SK-N-SH (cell line): ENCODE measurements at regions not wholly inside any gene's neighbourhood (a gene's known extent, or its start where the extent isn't known, plus 50 kb on each side); places are given as distances from the start of the nearest gene placed in this dataset.

Experiments
- CTCF ChIP-seq: fragments of 200-600 bp; sonication (generic); IDR thresholded peaks from 2 replicates; pipeline ENCODE4 v1.6.1; 2017; ENCODE audit warnings: antibody characterized with exemption, mild to moderate bottlenecking, moderate library complexity
- GABPA ChIP-seq: IDR thresholded peaks from 2 replicates; pipeline ENCODE4 v1.4.0; 2012; ENCODE audit warnings: low read depth, mild to moderate bottlenecking
- NRF1 ChIP-seq: IDR thresholded peaks from 2 replicates; pipeline ENCODE4 v1.6.1; 2012; ENCODE audit warnings: low read depth, mild to moderate bottlenecking, low read length
- POLR2AphosphoS5 ChIP-seq: IDR thresholded peaks from 2 replicates; pipeline ENCODE4 v1.6.1; 2012; ENCODE audit warnings: low read depth, low read length
- RAD21 ChIP-seq: IDR thresholded peaks from 2 replicates; pipeline ENCODE4 v1.6.1; 2012; ENCODE audit warnings: mild to moderate bottlenecking, low read length
- SIN3A ChIP-seq: IDR thresholded peaks from 2 replicates; pipeline ENCODE4 v1.6.1; 2012; ENCODE audit warnings: low read depth, mild to moderate bottlenecking, low read length, moderate library complexity, borderline replicate concordance
- TCF12 ChIP-seq: IDR thresholded peaks from 2 replicates; pipeline ENCODE4 v1.4.0; 2012

DNA sequence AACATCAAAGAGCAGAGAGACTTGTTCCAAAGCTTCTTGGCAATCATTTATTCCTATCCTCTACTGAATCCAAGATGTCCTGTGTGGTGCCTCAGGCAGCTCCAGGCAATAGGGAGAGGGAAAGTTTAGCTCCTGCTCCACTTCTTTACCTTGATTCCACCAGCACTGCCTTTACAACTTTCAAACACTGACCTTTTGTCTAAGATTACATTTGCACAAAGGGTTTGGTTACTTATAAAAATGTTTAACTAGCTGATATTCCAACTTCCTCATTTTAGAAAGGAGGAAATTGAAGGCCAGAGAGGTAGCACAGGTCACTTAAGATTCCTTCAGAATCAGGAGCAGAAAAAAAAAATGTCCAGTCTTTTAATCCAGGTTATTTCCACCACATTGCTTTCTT is 192.7 kb downstream of the BTG1 start:
- TF ChIP-seq TCF12: no peak
- no peak for TF ChIP-seq POLR2AphosphoS5
- TF ChIP-seq CTCF: no peak
- TF ChIP-seq GABPA: no peak
- no peak for TF ChIP-seq NRF1
- no peak for TF ChIP-seq SIN3A
- no peak for TF ChIP-seq RAD21
